Heart left ventricle (tissue), 13 donors: ENCODE measurements at regions not wholly inside any gene's neighbourhood (a gene's known extent, or its start where the extent isn't known, plus 50 kb on each side); places are given as distances from the start of the nearest gene placed in this dataset.

ENCODE experiments used
- CTCF ChIP-seq, 12 donors: fragments of 200-600 bp; sonication (generic) in 4 of 12; IDR thresholded peaks; one replicate each; pipeline versions ENCODE4 v1.5.0 to v1.8.0; 2018 to 2022; ENCODE audit warnings: antibody characterized with exemption in 12 of 12, mild to moderate bottlenecking in 5 of 12
- POLR2A ChIP-seq, 2 donors: fragments of 450-650 bp; IDR thresholded peaks; one replicate each; pipeline ENCODE4 v1.6.1; 2017; ENCODE audit warnings: antibody characterized with exemption in 2 of 2, mild to moderate bottlenecking in 2 of 2, moderate library complexity in 2 of 2
- donor health status: ischemic (EF 13 %, LVEDD 7.1; RV severe dilation, severe dysfunction).
- donor health status: DM: no; HTN: yes; CAD: no.
- donor health status: DM: no; HTN: no; CAD: no.
- donor health status: ischemic (EF 25% LVEDD 6.9; RV normal size, moderate dysfunction).
- donor health status: ischemic (EF 25% LVEDD 5.7; RV mildly dilated, moderate dysfunction).
- donor health status: ischemic (EF 35%, LVEDD 5.7; RV mildly dilated, moderate dysfunction).
- donor health status: nonischemic (EF 11% LVEDD 7.7; RV severe dilation, severe dysfunction).
- donor health status: DM: yes; HTN: yes; CAD: no.
- donor health status: PGD.
- donor health status: ischemic (EF 29% LVEDD 5.4; RV normal size, mild dysfunction).
- donor health status: nonischemic (EF 23%, LVEDD 6.1; RV moderate dilation, normal function).

DNA sequence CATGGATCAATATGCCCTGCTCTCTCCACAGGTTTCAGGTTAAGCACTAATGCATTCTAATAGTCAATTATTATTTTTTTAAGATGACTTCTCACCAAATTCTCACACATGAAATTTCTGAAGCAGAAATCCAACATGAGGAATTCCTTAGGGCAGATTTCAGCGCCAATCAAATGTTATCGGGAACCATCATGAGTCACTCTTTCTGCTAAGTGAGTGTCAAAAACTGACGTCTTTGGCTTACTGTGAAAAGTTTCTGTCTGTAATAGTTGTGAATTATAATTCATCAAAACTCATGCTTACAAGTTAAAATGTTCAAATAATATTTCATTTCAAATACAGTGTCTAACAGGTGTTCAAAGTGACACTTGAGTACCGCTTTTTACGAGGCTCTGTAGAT, 1038.6 kb downstream of the SOCS6 start:
- TF ChIP-seq CTCF (IDR thresholded peaks at IDR 0.05), result no peak
- TF ChIP-seq POLR2A (IDR thresholded peaks at IDR 0.05), result no peak
